Stimulated activated effector memory CD8-positive, alpha-beta T cell treated with anti-CD3 and anti-CD28 coated beads, Interleukin-12 subunit alpha, Interleukin-12 subunit beta, amount 100 ng/mL, for 72 hours (primary cell): ENCODE measurements at regions not wholly inside any gene's neighbourhood (a gene's known extent, or its start where the extent isn't known, plus 50 kb on each side); places are given as distances from the start of the nearest gene placed in this dataset.

Experiments
- ATAC-seq: fragments of 150-1000 bp; cut with Tn5 transposase; 2 replicates; pipeline ENCODE4 v1.10.0; 2021
- DNase-seq, 2 donors: peaks; one replicate each; pipeline ENCODE4 v3.0.0; 2021 to 2022; ENCODE audit warnings: low spot score in 2 of 2
- H3K27ac Mint-ChIP-seq: one replicate; pipeline ENCODE4 v1.8.0; 2022; ENCODE audit warnings: mild to moderate bottlenecking, mixed read lengths
- H3K36me3 Mint-ChIP-seq: one replicate; pipeline ENCODE4 v1.8.0; 2022; ENCODE audit warnings: mild to moderate bottlenecking, mixed read lengths
- H3K4me1 Mint-ChIP-seq: one replicate; pipeline ENCODE4 v1.8.0; 2022; ENCODE audit warnings: mixed read lengths
- H3K4me3 Mint-ChIP-seq: one replicate; pipeline ENCODE4 v1.8.0; 2022; ENCODE audit warnings: mild to moderate bottlenecking, mixed read lengths
- H3K9me3 Mint-ChIP-seq: one replicate; pipeline ENCODE4 v1.8.0; 2022; ENCODE audit warnings: mixed read lengths

- Mint-ChIP-seq H3K4me3 (no peak overlapping the region), H3K4me1 (no peaks in the 10 kb centered on the region), H3K27ac (no peak overlapping the region), H3K36me3 (no peaks in the 10 kb centered on the region), H3K9me3 (peaks cover 7% of the 10 kb centered on the region)
- no peak for DNase-seq
- ATAC-seq = no peak
These were observed 378.9 kb downstream of the SLCO4C1 start for GRCh38 chr5:101917166-101917565.

GRCh38 chr5:101915554-101915953, 380.5 kb downstream of the SLCO4C1 start:
- Mint-ChIP-seq H3K4me3 (no peak overlapping the region), H3K36me3 (no peaks in the 10 kb centered on the region), H3K4me1 (no peaks in the 10 kb centered on the region), H3K27ac (no peak overlapping the region), H3K9me3 (peaks cover 9% of the 10 kb centered on the region)
- DNase-seq = no peak
- no peak for ATAC-seq

GRCh38 chr5:101904736-101905135, 391.3 kb downstream of the SLCO4C1 start:
- Mint-ChIP-seq H3K9me3 (peaks cover 6% of the 10 kb centered on the region), H3K27ac (no peak overlapping the region), H3K36me3 (no peaks in the 10 kb centered on the region), H3K4me3 (no peak overlapping the region), H3K4me1 (no peaks in the 10 kb centered on the region)
- ATAC-seq (no peak), DNase-seq (no peak)

GRCh38 chr5:101897914-101898313, 398.2 kb downstream of the SLCO4C1 start:
- Mint-ChIP-seq H3K9me3 (peaks cover 9% of the 10 kb centered on the region), H3K36me3 (no peaks in the 10 kb centered on the region), H3K27ac (no peak overlapping the region), H3K4me1 (no peaks in the 10 kb centered on the region), H3K4me3 (no peak overlapping the region)
- DNase-seq (no peak), ATAC-seq (no peak)

- H3K27ac Mint-ChIP-seq = no peak overlapping the region
- no peaks in the 10 kb centered on the region for H3K36me3 Mint-ChIP-seq
- peaks cover 11% of the 10 kb centered on the region for H3K9me3 Mint-ChIP-seq
- H3K4me1 Mint-ChIP-seq = no peaks in the 10 kb centered on the region
- DNase-seq = no peak
- no peak overlapping the region for H3K4me3 Mint-ChIP-seq
- no peak for ATAC-seq
These were observed 401.1 kb downstream of the SLCO4C1 start for GRCh38 chr5:101894985-101895384.

- no peak overlapping the region for H3K27ac Mint-ChIP-seq
- H3K36me3 Mint-ChIP-seq = no peaks in the 10 kb centered on the region
- H3K4me1 Mint-ChIP-seq = no peaks in the 10 kb centered on the region
- H3K4me3 Mint-ChIP-seq = no peak overlapping the region
- no peak for DNase-seq
- no peaks in the 10 kb centered on the region for H3K9me3 Mint-ChIP-seq
- ATAC-seq = no peak
These were observed 417.9 kb downstream of the SLCO4C1 start for GRCh38 chr5:101878190-101878589.

- H3K36me3 Mint-ChIP-seq = no peaks in the 10 kb centered on the region
- DNase-seq (no peak), ATAC-seq (no peak)
- no peak overlapping the region for H3K4me3 Mint-ChIP-seq
- no peak overlapping the region for H3K27ac Mint-ChIP-seq
- no peaks in the 10 kb centered on the region for H3K9me3 Mint-ChIP-seq
- H3K4me1 Mint-ChIP-seq = no peaks in the 10 kb centered on the region
These were observed 418.6 kb downstream of the SLCO4C1 start for GRCh38 chr5:101877451-101877850.

GRCh38 chr5:101866473-101866872, 429.6 kb downstream of the SLCO4C1 start:
- no peaks in the 10 kb centered on the region for H3K36me3 Mint-ChIP-seq
- ATAC-seq (no peak), DNase-seq (no peak)
- no peaks in the 10 kb centered on the region for H3K4me1 Mint-ChIP-seq
- H3K4me3 Mint-ChIP-seq = no peak overlapping the region
- peaks cover 9% of the 10 kb centered on the region for H3K9me3 Mint-ChIP-seq
- no peak overlapping the region for H3K27ac Mint-ChIP-seq

GRCh38 chr5:101860563-101860962, 435.5 kb downstream of the SLCO4C1 start:
- Mint-ChIP-seq H3K4me1 (no peaks in the 10 kb centered on the region), H3K9me3 (peaks cover 7% of the 10 kb centered on the region), H3K27ac (no peak overlapping the region), H3K4me3 (no peak overlapping the region), H3K36me3 (no peaks in the 10 kb centered on the region)
- ATAC-seq (no peak), DNase-seq (no peak)

GRCh38 chr5:101860145-101860544, 435.9 kb downstream of the SLCO4C1 start:
- Mint-ChIP-seq H3K36me3 (no peaks in the 10 kb centered on the region), H3K9me3 (peaks cover 7% of the 10 kb centered on the region), H3K4me3 (no peak overlapping the region), H3K27ac (no peak overlapping the region), H3K4me1 (no peaks in the 10 kb centered on the region)
- ATAC-seq = peak; percentile 19
- no peak for DNase-seq

GRCh38 chr5:101846496-101846895, 449.6 kb downstream of the SLCO4C1 start:
- no peaks in the 10 kb centered on the region for H3K4me1 Mint-ChIP-seq
- H3K27ac Mint-ChIP-seq = no peak overlapping the region
- peaks cover 13% of the 10 kb centered on the region for H3K9me3 Mint-ChIP-seq
- no peaks in the 10 kb centered on the region for H3K36me3 Mint-ChIP-seq
- DNase-seq = no peak
- H3K4me3 Mint-ChIP-seq = no peak overlapping the region
- ATAC-seq = no peak

GRCh38 chr5:101843055-101843454, 453.0 kb downstream of the SLCO4C1 start:
- Mint-ChIP-seq H3K9me3 (peaks cover 9% of the 10 kb centered on the region), H3K27ac (no peak overlapping the region), H3K36me3 (no peaks in the 10 kb centered on the region), H3K4me1 (no peaks in the 10 kb centered on the region), H3K4me3 (no peak overlapping the region)
- no peak for DNase-seq
- ATAC-seq = no peak

- Mint-ChIP-seq H3K4me3 (no peak overlapping the region), H3K36me3 (no peaks in the 10 kb centered on the region), H3K4me1 (no peaks in the 10 kb centered on the region), H3K9me3 (peaks cover 6% of the 10 kb centered on the region), H3K27ac (no peak overlapping the region)
- DNase-seq = no peak
- no peak for ATAC-seq
These were observed 457.6 kb downstream of the SLCO4C1 start for GRCh38 chr5:101838435-101838834.

- no peak for DNase-seq
- H3K4me1 Mint-ChIP-seq = no peaks in the 10 kb centered on the region
These were observed 466.8 kb downstream of the SLCO4C1 start for GRCh38 chr5:101829255-101829654.

GRCh38 chr5:101811466-101811865, 484.6 kb downstream of the SLCO4C1 start:
- Mint-ChIP-seq H3K4me1 (no peaks in the 10 kb centered on the region), H3K27ac (no peak overlapping the region), H3K4me3 (no peak overlapping the region), H3K36me3 (no peaks in the 10 kb centered on the region), H3K9me3 (no peaks in the 10 kb centered on the region)
- ATAC-seq = no peak
- no peak for DNase-seq

More at GRCh38 chr5:101829255-101829654, 466.8 kb downstream of the SLCO4C1 start:
- Mint-ChIP-seq H3K36me3 (no peaks in the 10 kb centered on the region), H3K27ac (no peak overlapping the region), H3K4me3 (no peak overlapping the region), H3K9me3 (peaks cover 3% of the 10 kb centered on the region)
- no peak for ATAC-seq

- H3K4me1 Mint-ChIP-seq = no peaks in the 10 kb centered on the region
- H3K36me3 Mint-ChIP-seq = no peaks in the 10 kb centered on the region
- H3K27ac Mint-ChIP-seq = no peak overlapping the region
- no peaks in the 10 kb centered on the region for H3K9me3 Mint-ChIP-seq
- DNase-seq = no peak
- H3K4me3 Mint-ChIP-seq = no peak overlapping the region
- ATAC-seq = peak; percentile 31
These were observed 489.7 kb downstream of the SLCO4C1 start for GRCh38 chr5:101806410-101806809.

- ATAC-seq = no peak
- Mint-ChIP-seq H3K27ac (no peak overlapping the region), H3K4me1 (no peaks in the 10 kb centered on the region)
These were observed 499.7 kb downstream of the SLCO4C1 start for GRCh38 chr5:101796427-101796826.

More at GRCh38 chr5:101796427-101796826, 499.7 kb downstream of the SLCO4C1 start:
- Mint-ChIP-seq H3K9me3 (peaks cover 3% of the 10 kb centered on the region), H3K4me3 (no peak overlapping the region), H3K36me3 (no peaks in the 10 kb centered on the region)
- DNase-seq = no peak
